Ascending aorta (tissue), 2 donors: ENCODE measurements at regions not wholly inside any gene's neighbourhood (a gene's known extent, or its start where the extent isn't known, plus 50 kb on each side); places are given as distances from the start of the nearest gene placed in this dataset.

Experiments used
- DNase-seq, 2 donors: peaks; one replicate each; pipeline ENCODE4 v3.0.0-alpha.2; 2019; ENCODE audit warnings: low spot score in 2 of 2
- H3K27ac ChIP-seq, 2 donors: fragments of 200-600 bp; sonication (generic); one replicate each; pipeline ENCODE4 v1.5.1; 2016 to 2017; ENCODE audit warnings: mild to moderate bottlenecking in 1 of 2
- H3K27me3 ChIP-seq: fragments of 200-600 bp; sonication (generic); one replicate; pipeline ENCODE4 v1.5.1; 2017
- H3K36me3 ChIP-seq, 2 donors: fragments of 200-600 bp; sonication (generic); one replicate each; pipeline ENCODE4 v1.5.1; 2016
- H3K4me1 ChIP-seq, 2 donors: fragments of 200-600 bp; sonication (generic); one replicate each; pipeline ENCODE4 v1.5.1; 2016 to 2017; ENCODE audit warnings: mild to moderate bottlenecking in 1 of 2
- H3K4me3 ChIP-seq, 2 donors: fragments of 200-600 bp; sonication (generic); one replicate each; pipeline ENCODE4 v1.5.1; 2016 to 2017; ENCODE audit warnings: mild to moderate bottlenecking in 1 of 2
- H3K9me3 ChIP-seq, 2 donors: fragments of 200-600 bp; sonication (generic); one replicate each; pipeline ENCODE4 v1.5.1; 2016
- CTCF ChIP-seq, 3 experiments: fragments of 200-600 bp in 2 of 3; fragments of 450-650 bp in 1 of 3; sonication (generic) in 2 of 3; IDR thresholded peaks; one replicate each; pipeline ENCODE4 v1.5.1; 2016 to 2019; ENCODE audit warnings: antibody characterized with exemption in 3 of 3, mild to moderate bottlenecking in 1 of 3, moderate library complexity in 1 of 3
- intact Hi-C: fragments of 100-400 bp; cut with DNase I; formaldehyde crosslinking; loops from one replicate; pipeline ENCODE4 v1.15.1; 2023

DNA sequence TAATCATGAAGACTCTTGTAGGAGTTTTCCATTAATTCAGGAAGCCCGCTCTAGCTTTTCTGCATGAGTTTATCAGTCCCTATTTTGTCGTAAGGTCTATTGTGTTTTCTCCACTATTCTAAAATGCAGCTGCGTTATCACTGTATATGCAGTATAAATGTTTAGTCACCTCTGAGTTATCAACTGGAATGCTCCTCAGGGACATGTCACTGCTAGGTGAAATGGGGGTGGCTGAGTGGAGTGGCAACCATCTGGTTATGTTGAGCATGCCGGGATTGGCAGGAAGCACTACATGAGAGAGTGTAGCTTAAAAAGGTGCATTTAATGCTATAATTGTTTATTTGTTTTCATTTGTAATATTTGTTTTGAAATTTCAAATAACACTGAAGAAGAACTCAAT, 285.2 kb upstream of the ELAC2 start:
- Histone ChIP-seq H3K4me1 (no peaks in the 10 kb centered on the region), H3K27me3 (no peaks in the 10 kb centered on the region), H3K9me3 (no peaks in the 10 kb centered on the region), H3K4me3 (no peak overlapping the region), H3K36me3 (no peaks in the 10 kb centered on the region), H3K27ac (no peak overlapping the region)
- DNase-seq = no peak
- TF ChIP-seq CTCF (IDR thresholded peaks at IDR 0.05) = no peak
- intact Hi-C loops = no loop called here

DNA sequence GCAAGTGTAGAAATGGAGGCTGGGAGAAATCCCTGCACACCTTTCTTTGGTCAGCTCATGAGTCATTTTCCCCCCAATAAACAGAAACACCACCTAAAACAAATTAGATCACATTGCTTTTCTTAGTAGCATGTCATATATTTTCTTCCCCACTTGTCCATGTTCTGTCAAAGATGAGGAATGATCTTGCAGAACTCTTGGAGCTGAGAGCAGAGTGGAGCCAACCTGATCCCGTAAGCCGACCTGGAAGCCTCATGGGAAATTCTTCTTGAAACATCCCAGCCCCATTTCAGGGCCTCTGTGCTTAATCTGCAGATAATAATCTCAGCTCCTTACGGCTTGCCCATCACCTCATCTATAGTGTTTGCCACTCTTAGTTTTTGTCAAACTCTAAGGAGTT, 284.6 kb upstream of the ELAC2 start:
- H3K4me1 ChIP-seq = no peaks in the 10 kb centered on the region
- no peak for TF ChIP-seq CTCF (IDR thresholded peaks at IDR 0.05)
- no peaks in the 10 kb centered on the region for H3K36me3 ChIP-seq
- DNase-seq = no peak
- no peak overlapping the region for H3K4me3 ChIP-seq
- intact Hi-C loops = no loop called here
- no peaks in the 10 kb centered on the region for H3K27me3 ChIP-seq
- H3K9me3 ChIP-seq = no peaks in the 10 kb centered on the region
- H3K27ac ChIP-seq = no peak overlapping the region

GRCh38 chr17:13297183-13297582, 279.4 kb upstream of the ELAC2 start:
- TF ChIP-seq CTCF (IDR thresholded peaks at IDR 0.05) = no peak
- Histone ChIP-seq H3K4me3 (no peak overlapping the region), H3K36me3 (no peaks in the 10 kb centered on the region), H3K27ac (no peak overlapping the region), H3K9me3 (no peaks in the 10 kb centered on the region), H3K4me1 (no peaks in the 10 kb centered on the region), H3K27me3 (no peaks in the 10 kb centered on the region)
- intact Hi-C loops = no loop called here
- DNase-seq = no peak

DNA sequence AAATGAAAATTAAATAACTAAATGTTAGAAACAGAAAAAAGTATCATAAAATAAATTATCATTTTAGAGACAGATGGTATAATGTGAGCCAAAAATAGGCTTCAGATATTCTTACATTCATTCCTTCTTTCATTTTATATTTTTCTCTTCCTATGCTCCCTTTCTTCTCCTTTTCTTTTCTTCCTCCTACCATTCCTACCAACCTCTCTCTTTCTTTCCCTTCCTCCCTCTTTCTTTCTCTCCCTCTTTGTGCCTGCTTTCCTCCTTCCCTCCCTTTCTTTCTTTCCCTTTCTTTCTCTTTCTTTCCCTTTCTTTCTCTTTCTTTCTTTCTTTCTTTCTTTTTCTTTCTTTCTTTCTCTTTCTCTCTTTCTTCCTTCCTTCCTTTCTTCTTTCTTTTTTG, 275.6 kb upstream of the ELAC2 start:
- Histone ChIP-seq H3K4me1 (no peaks in the 10 kb centered on the region), H3K9me3 (no peaks in the 10 kb centered on the region), H3K27me3 (no peaks in the 10 kb centered on the region), H3K4me3 (no peak overlapping the region), H3K27ac (no peak overlapping the region), H3K36me3 (no peaks in the 10 kb centered on the region)
- no peak for DNase-seq
- TF ChIP-seq CTCF (IDR thresholded peaks at IDR 0.05) = no peak
- intact Hi-C loops = no loop called here

DNA sequence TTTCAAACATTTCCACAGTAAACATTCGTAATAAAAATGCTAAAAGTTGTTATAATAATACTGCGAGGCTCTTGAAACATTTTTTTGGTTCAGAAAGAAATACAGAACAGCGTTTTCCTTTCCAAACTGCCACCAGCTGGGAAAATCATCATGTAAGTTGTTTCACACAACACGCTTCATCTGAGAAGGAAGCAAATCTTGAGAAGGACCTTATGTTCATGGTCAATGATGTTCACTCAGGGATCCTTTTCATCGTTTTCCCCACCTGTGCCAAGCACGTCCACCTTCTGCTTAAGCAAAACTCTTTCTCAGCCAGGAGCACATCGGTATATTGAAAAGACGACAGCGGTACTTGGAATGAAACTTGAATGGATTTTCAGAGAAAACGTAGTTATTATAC, 274.5 kb upstream of the ELAC2 start:
- TF ChIP-seq CTCF (IDR thresholded peaks at IDR 0.05) = no peak
- Histone ChIP-seq H3K9me3 (no peaks in the 10 kb centered on the region), H3K27ac (no peak overlapping the region), H3K4me1 (no peaks in the 10 kb centered on the region), H3K27me3 (no peaks in the 10 kb centered on the region), H3K36me3 (no peaks in the 10 kb centered on the region), H3K4me3 (no peak overlapping the region)
- no peak for DNase-seq
- intact Hi-C loops = no loop called here

GRCh38 chr17:13288248-13288647, 270.4 kb upstream of the ELAC2 start:
- DNase-seq = no peak
- Histone ChIP-seq H3K4me3 (no peak overlapping the region), H3K27me3 (no peaks in the 10 kb centered on the region), H3K36me3 (no peaks in the 10 kb centered on the region), H3K4me1 (no peaks in the 10 kb centered on the region), H3K9me3 (no peaks in the 10 kb centered on the region), H3K27ac (no peak overlapping the region)
- intact Hi-C loops = no loop called here
- TF ChIP-seq CTCF (IDR thresholded peaks at IDR 0.05) = no peak
